Fibroblast of skin of scalp (primary cell): ENCODE measurements at regions not wholly inside any gene's neighbourhood (a gene's known extent, or its start where the extent isn't known, plus 50 kb on each side); places are given as distances from the start of the nearest gene placed in this dataset.
A peak's percentile ranks its signal among the peaks of the same experiment; 100 is the strongest.

Experiments used
- DNase-seq: peaks from one replicate; pipeline ENCODE4 v3.0.0-alpha.2; 2013

GRCh38 chr6:56713254-56713672 is 70.6 kb upstream of the DST start:
- peak; percentile 81 for DNase-seq

GRCh38 chr6:56710967-56711366 is 68.3 kb upstream of the DST start:
- no peak for DNase-seq

- DNase-seq, result no peak
Measured at GRCh38 chr6:56709650-56710049, 67.0 kb upstream of the DST start.

GRCh38 chr6:56708810-56709597 is 66.3 kb upstream of the DST start:
- peak; percentile 81 for DNase-seq

- no peak for DNase-seq
Measured at GRCh38 chr6:56706981-56707726, 64.5 kb upstream of the DST start.

GRCh38 chr6:56699066-56699654 is 56.5 kb upstream of the DST start:
- DNase-seq, result peak; percentile 40

- DNase-seq, result no peak
Measured at GRCh38 chr6:56695702-56696101, 53.0 kb upstream of the DST start.

GRCh38 chr6:56694002-56694401 is 51.3 kb upstream of the DST start:
- DNase-seq, result no peak

- peak; percentile 93 for DNase-seq
Measured at GRCh38 chr6:56693246-56693607, 50.5 kb upstream of the DST start.

- peak; percentile 75 for DNase-seq
Measured at GRCh38 chr6:56692523-56693245, 50.0 kb upstream of the DST start.
